ENCODE measurements at regions not wholly inside any gene's neighbourhood (a gene's known extent, or its start where the extent isn't known, plus 50 kb on each side); places are given as distances from the start of the nearest gene placed in this dataset.

- no peaks in the 10 kb centered on the region for H3K36me3 ChIP-seq (ENCODE audit: low read depth)
- no peaks in the 10 kb centered on the region for H3F3A ChIP-seq (ENCODE audit: insufficient read depth)
- H3K27ac ChIP-seq, result no peak overlapping the region
- TF ChIP-seq EZH2 (IDR thresholded peaks at IDR 0.05; ENCODE audit: insufficient read depth, poor library complexity, severe bottlenecking) (no peak), EZH2phosphoT487 (IDR thresholded peaks at IDR 0.05; ENCODE audit: insufficient read depth, low read depth) (no peak)
- peaks cover 19% of the 10 kb centered on the region for H3K4me1 ChIP-seq (ENCODE audit: insufficient read depth)
- no peak overlapping the region for H3K4me3 ChIP-seq
- H4K20me1 ChIP-seq (ENCODE audit: insufficient read depth), result no peaks in the 10 kb centered on the region
- no peaks in the 10 kb centered on the region for H3K9me3 ChIP-seq (ENCODE audit: low read depth)
- in situ Hi-C loops (cut with MboI), result no loop called here
- H3K79me2 ChIP-seq (ENCODE audit: insufficient read depth), result no peaks in the 10 kb centered on the region
- no peaks in the 10 kb centered on the region for H3K27me3 ChIP-seq (replicated peaks; ENCODE audit: insufficient read depth)
- DNase-seq, result peak; percentile 79
- no peak overlapping the region for H3K4me2 ChIP-seq (ENCODE audit: unreplicated experiment)
- no peaks in the 10 kb centered on the region for H3K9me2 ChIP-seq (ENCODE audit: insufficient read depth)
- no peak overlapping the region for H3K9ac ChIP-seq
- H2AFZ ChIP-seq, result peak overlapping the region; percentile 40
- 24 to 34% methylated on average over 3 of the region's 3 CpGs for whole genome bisulfite sequencing, 2 experiments (ENCODE audit: low coverage in 1 of 2, low lambda C conversion rate in 2 of 2, missing lambda C conversion rate in 2 of 2)
Observed at GRCh38 chr3:43855674-43856299, 165.0 kb downstream of the ABHD5 start.

DNA sequence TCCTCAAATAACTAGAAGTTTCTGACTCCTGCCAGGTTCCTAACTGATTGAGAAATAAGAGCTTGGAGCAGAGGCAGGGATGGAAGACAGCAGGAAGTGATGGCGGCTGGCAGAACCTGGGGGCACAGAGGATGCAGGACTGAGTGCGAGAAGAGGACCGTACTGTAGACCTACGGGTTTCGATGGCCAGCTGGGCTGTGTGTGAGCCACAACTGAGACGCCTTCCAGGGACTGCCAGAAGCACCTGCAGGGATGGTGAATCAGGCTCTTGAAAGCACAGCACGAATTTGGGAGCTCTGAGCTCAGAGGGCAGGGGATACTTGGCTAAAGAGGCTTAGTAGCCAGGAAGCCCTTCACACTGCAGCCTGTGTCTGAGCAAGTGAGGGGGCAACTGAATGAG, 165.6 kb downstream of the ABHD5 start:
- Histone ChIP-seq H3F3A (ENCODE audit: insufficient read depth) (no peaks in the 10 kb centered on the region), H3K27me3 (replicated peaks; ENCODE audit: insufficient read depth) (no peaks in the 10 kb centered on the region), H3K9me2 (ENCODE audit: insufficient read depth) (no peaks in the 10 kb centered on the region), H3K4me1 (ENCODE audit: insufficient read depth) (peaks cover 19% of the 10 kb centered on the region), H3K4me2 (ENCODE audit: unreplicated experiment) (no peak overlapping the region), H2AFZ (peak overlapping the region; percentile 40; the same call in 1 of the 2 replicates), H3K27ac (no peak overlapping the region), H3K4me3 (no peak overlapping the region), H3K36me3 (ENCODE audit: low read depth) (no peaks in the 10 kb centered on the region), H4K20me1 (ENCODE audit: insufficient read depth) (no peaks in the 10 kb centered on the region), H3K79me2 (ENCODE audit: insufficient read depth) (no peaks in the 10 kb centered on the region), H3K9ac (no peak overlapping the region), H3K9me3 (ENCODE audit: low read depth) (no peaks in the 10 kb centered on the region)
- WGBS, 2 experiments (ENCODE audit: low coverage in 1 of 2, low lambda C conversion rate in 2 of 2, missing lambda C conversion rate in 2 of 2), result 80% methylated on average over 7 of the region's 7 CpGs
- TF ChIP-seq EZH2phosphoT487 (IDR thresholded peaks at IDR 0.05; ENCODE audit: insufficient read depth, low read depth), result no peak
- no peak for TF ChIP-seq EZH2 (IDR thresholded peaks at IDR 0.05; ENCODE audit: insufficient read depth, poor library complexity, severe bottlenecking)
- in situ Hi-C loops (cut with MboI), result no loop called here
- DNase-seq, result no peak

- Histone ChIP-seq H3K9me3 (ENCODE audit: low read depth) (no peaks in the 10 kb centered on the region), H4K20me1 (ENCODE audit: insufficient read depth) (no peaks in the 10 kb centered on the region), H3K4me2 (ENCODE audit: unreplicated experiment) (no peak overlapping the region), H3K36me3 (ENCODE audit: low read depth) (no peaks in the 10 kb centered on the region), H3K9me2 (ENCODE audit: insufficient read depth) (no peaks in the 10 kb centered on the region), H3K9ac (no peak overlapping the region), H3K4me1 (ENCODE audit: insufficient read depth) (peaks cover 17% of the 10 kb centered on the region), H3K27me3 (replicated peaks; ENCODE audit: insufficient read depth) (no peaks in the 10 kb centered on the region), H2AFZ (no peak overlapping the region), H3K79me2 (ENCODE audit: insufficient read depth) (no peaks in the 10 kb centered on the region), H3F3A (ENCODE audit: insufficient read depth) (no peaks in the 10 kb centered on the region), H3K4me3 (no peak overlapping the region), H3K27ac (no peak overlapping the region)
- TF ChIP-seq EZH2 (IDR thresholded peaks at IDR 0.05; ENCODE audit: insufficient read depth, poor library complexity, severe bottlenecking) (no peak), EZH2phosphoT487 (IDR thresholded peaks at IDR 0.05; ENCODE audit: insufficient read depth, low read depth) (no peak)
- DNase-seq, result no peak
- in situ Hi-C loops (cut with MboI), result no loop called here
- 87 to 92% methylated on average over 5 of the region's 5 CpGs for WGBS, 2 experiments (ENCODE audit: low coverage in 1 of 2, low lambda C conversion rate in 2 of 2, missing lambda C conversion rate in 2 of 2)
Observed at GRCh38 chr3:43856761-43857160, 166.0 kb downstream of the ABHD5 start.

- no peaks in the 10 kb centered on the region for H4K20me1 ChIP-seq (ENCODE audit: insufficient read depth)
- peaks cover 9% of the 10 kb centered on the region; the same call in 1 of the 2 replicates for H3K4me1 ChIP-seq (ENCODE audit: insufficient read depth)
- no peaks in the 10 kb centered on the region for H3F3A ChIP-seq (ENCODE audit: insufficient read depth)
- no peak overlapping the region for H3K4me2 ChIP-seq (ENCODE audit: unreplicated experiment)
- no peak overlapping the region for H3K9ac ChIP-seq
- no peaks in the 10 kb centered on the region for H3K9me2 ChIP-seq (ENCODE audit: insufficient read depth)
- H2AFZ ChIP-seq, result no peak overlapping the region
- H3K79me2 ChIP-seq (ENCODE audit: insufficient read depth), result no peaks in the 10 kb centered on the region
- H3K27me3 ChIP-seq (replicated peaks; ENCODE audit: insufficient read depth), result no peaks in the 10 kb centered on the region
- WGBS, 2 experiments (ENCODE audit: low coverage in 1 of 2, low lambda C conversion rate in 2 of 2, missing lambda C conversion rate in 2 of 2), result 77 to 84% methylated on average over 6 of the region's 6 CpGs
- no peak overlapping the region for H3K27ac ChIP-seq
- DNase-seq, result peak; percentile 55
- no peak overlapping the region for H3K4me3 ChIP-seq
- H3K36me3 ChIP-seq (ENCODE audit: low read depth), result no peaks in the 10 kb centered on the region
- TF ChIP-seq EZH2phosphoT487 (IDR thresholded peaks at IDR 0.05; ENCODE audit: insufficient read depth, low read depth), result no peak
- no peak for TF ChIP-seq EZH2 (IDR thresholded peaks at IDR 0.05; ENCODE audit: insufficient read depth, poor library complexity, severe bottlenecking)
- in situ Hi-C loops (cut with MboI), result no loop called here
- no peaks in the 10 kb centered on the region for H3K9me3 ChIP-seq (ENCODE audit: low read depth)
Observed at GRCh38 chr3:43857361-43858293, 166.9 kb downstream of the ABHD5 start.

All from GM23248 (cell line).